D341Med (cell line): ENCODE measurements at regions not wholly inside any gene's neighbourhood (a gene's known extent, or its start where the extent isn't known, plus 50 kb on each side); places are given as distances from the start of the nearest gene placed in this dataset.

ENCODE experiments used
- DNase-seq: peaks from one replicate; pipeline ENCODE4 v3.0.0; 2012; ENCODE audit warnings: low spot score

DNA sequence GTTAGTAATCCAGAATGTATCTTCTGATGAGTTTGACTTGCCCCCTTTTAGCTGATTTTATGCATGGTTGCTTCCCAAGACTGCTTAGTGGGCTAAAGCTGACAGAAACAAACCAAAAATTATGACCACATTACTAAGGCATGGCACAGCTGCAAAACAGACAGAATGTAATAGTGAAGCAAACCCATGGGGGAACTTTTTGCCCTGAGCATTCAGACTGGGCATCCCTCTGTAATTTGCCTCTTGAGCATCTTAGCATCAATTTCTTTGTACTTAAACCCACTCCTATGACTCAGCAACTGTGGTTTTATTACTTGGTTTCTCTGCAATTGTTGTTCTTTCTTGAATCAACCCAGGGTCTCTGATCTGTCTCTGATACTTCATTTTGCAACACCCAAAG is 487.3 kb upstream of the DCC start:
- no peak for DNase-seq

- no peak for DNase-seq
Measured at GRCh38 chr18:51857989-51858388, 482.0 kb upstream of the DCC start.

DNA sequence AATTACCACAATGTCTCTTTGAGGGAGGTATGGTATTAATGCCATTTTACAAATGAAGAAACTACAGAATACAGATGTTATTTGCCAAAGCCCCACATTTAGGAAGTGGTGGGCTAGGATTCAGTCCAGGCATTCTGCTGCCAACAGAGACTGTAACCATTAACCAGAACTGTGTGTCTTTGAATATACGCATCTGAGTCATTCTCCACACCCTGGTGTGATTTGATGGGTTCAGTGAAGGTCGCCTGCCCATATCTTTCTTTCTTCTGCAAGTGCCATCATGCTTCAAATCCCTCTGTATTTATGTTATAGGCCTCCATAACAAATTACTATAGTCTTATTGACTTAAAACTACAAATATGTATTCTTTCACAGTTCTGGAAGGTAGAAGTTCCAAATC is 479.0 kb upstream of the DCC start:
- no peak for DNase-seq

DNA sequence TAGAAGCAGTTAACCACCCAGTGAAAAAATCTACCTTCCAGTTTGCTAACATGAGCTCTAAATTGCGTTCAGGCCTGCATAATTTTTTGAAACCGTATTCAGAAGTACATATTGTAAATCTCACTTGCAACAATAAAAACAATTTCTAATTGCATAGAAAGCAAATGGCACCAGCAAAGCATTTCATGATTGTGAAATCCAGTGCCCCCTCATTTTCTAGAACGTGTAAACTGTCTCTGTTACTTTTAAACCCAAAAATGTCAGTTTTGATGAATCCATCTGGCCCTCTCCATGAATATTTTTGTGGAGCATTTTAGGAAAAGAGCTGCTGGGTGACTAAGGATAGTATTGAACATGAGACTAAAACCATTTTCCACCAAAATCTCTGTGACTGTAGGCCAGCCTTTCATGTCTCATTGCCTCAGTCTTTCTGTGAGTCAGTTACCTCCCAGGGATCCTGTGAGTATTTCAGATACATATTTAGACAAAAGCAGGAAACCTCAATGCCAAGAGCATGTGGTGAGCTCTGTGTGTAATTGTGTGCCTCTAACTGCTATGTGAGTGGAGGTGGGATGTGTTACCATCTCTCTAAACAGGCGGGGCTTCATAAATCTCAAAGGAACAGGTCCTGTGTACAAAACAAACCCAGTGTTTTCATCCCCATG is 477.8 kb upstream of the DCC start:
- DNase-seq, result no peak

DNA sequence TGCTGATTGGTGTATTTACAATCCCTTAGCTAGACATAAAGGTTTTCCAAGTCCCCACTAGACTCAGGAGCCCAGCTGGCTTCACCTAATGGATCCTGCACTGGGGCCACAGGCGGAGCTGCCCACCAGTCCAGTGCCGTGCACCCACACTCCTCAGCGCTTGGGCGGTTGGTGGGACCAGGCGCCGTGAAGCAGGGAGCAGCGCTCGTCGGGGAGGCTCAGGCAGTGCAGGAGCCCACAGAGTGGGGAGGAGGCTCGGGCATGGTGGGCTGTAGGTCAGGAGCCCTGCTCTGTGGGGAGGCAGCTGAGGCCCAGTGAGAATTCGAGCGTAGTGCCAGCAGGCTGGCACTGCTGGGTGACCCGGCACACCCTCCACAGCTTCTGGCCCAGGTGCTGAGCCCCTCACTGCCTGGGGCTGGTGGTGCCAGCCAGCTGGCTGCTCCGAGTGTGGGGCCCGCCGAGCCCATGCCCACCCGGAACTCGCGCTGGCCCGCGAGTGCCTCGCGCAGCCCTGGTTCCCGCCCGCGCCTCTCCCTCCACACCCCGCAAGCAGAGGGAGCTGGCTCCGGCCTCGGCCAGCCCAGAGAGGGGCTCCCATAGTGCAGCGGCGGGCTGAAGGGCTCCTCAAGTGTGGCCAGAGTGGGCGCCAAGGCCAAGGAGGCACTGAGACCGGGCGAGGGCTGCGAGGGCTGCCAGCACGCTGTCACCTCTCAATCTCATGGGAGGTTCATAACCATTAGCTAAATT is 475.6 kb upstream of the DCC start:
- DNase-seq, result no peak

DNA sequence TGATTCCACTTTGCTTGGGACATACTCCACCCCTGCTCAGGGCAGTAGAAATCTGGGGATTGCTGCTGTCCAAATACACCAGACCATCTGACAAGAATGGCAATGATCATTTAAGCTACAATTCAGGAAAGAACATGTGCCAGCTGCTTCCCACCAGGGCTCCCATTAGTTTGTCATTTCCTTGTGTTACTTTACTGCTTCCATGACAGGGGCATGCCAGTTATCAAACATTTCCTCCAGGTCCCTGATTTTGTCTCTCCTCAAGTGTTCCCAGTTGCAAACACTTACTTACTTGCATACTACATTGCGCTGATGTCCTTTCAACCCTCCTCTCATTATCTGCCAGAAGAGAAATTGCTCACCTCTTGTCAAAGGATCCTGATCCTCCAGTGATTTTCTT is 474.5 kb upstream of the DCC start:
- no peak for DNase-seq

DNA sequence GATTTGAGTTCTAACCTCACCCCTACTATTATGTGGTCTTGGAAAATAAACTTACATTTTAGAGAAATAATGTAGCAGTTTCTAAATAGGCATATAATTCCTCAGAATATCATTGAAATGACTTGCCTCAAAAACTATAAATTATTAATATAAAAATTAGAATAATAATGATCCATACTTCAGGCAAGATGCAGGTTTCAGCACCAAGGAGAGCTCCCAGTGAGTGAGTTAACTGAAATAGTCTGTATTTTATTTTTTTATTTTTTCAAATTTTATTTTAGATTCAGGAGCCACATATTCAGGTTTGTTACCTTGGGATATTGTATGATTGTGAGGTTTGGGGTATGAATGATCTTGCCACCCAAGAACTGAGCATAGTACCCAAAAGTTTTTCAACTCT is 472.2 kb upstream of the DCC start:
- no peak for DNase-seq

DNA sequence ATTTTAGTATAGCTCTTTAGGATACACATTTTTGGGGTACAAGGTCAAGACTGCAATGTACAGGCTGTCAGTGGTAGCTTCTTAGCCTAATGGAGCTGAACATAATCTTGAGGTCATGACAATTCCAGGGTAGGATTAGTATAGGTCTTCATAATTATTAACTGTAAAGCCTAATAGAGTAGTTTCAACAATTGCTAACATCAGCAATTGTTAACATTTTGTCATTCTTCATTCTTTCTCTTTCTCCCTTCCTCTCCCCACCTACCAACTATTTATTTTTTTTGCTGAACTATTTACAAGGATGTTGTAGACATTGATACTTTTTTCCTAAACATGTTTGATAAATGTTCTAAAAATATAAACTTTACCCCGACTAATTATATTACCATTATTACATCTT is 461.3 kb upstream of the DCC start:
- DNase-seq, result no peak

DNA sequence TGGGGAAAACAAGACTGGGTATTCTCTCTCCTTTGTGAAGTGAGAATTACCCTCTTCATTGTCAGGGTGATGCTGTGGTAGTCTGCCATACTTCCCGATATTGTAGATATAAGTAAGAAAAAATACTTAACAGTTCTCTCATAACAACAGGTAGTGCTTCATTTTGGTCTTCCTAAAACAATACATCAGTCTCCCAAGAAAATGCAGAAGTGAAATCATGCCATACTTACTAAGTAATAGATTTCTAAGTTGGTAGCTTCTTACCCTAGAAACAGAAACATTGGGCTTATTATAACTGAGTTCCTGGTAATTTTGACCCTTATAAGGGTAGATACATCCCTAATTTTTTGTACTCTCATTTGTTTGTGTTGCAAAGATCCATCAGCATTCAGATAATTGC is 460.7 kb upstream of the DCC start:
- DNase-seq, result no peak

DNA sequence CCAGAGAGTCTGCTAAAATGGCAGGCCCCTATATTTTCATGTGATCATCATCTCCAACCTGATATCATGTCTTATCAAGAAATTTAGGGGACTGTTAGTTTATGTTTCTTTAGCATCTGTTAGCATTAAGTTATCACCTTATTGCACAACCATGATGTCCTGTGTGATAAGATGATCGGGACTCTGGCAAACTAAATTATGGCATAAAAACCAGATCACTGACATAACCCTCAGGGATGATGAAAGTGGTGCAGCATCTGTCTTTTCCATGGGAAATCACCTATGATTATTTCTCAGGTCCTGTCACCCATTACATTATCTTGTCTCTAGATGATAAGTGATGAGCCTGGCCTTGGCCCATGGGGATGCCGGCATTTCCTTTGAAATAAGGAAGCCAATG is 458.6 kb upstream of the DCC start:
- no peak for DNase-seq

DNA sequence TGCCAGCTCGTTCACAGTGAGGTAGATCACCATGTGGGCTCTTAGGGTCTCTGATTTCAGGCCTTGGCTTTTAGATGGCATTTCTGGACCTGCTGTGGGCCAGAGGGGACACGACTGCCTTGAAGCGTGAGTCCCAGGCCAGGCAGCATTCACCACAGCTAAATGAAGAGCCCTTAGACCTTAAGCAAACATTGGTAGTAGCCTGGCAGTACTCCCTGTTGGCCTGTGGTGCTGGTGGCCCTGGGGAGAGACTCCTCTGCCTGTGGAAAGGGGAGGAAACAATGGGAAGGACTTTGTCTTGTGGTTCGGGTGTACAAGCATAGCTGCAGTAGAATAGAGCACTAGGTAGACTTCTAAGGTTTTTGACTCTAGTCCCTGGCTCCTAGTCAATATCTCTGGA is 456.0 kb upstream of the DCC start:
- no peak for DNase-seq

DNA sequence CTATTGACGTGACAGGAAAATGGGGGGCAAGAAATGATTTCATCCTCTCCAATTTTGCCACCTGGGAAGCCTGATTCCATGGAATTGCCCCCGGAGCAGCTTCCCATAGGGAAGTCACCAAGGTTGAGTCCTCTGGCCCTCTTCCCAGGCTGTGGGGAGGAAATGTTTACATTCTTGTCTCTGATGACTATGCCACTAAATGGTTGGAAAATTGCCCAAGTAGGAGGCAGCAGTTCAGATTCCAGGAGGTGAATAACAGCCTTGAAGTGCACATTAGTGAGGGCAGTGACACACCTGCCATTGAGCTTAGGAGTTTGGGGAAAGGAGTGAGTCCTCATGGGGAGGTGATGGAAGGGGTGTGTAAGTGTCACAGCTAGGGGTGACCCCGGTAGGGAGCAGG is 449.2 kb upstream of the DCC start:
- no peak for DNase-seq

- no peak for DNase-seq
Measured at GRCh38 chr18:51891876-51892275, 448.1 kb upstream of the DCC start.

GRCh38 chr18:51897884-51898283 is 442.1 kb upstream of the DCC start:
- no peak for DNase-seq

DNA sequence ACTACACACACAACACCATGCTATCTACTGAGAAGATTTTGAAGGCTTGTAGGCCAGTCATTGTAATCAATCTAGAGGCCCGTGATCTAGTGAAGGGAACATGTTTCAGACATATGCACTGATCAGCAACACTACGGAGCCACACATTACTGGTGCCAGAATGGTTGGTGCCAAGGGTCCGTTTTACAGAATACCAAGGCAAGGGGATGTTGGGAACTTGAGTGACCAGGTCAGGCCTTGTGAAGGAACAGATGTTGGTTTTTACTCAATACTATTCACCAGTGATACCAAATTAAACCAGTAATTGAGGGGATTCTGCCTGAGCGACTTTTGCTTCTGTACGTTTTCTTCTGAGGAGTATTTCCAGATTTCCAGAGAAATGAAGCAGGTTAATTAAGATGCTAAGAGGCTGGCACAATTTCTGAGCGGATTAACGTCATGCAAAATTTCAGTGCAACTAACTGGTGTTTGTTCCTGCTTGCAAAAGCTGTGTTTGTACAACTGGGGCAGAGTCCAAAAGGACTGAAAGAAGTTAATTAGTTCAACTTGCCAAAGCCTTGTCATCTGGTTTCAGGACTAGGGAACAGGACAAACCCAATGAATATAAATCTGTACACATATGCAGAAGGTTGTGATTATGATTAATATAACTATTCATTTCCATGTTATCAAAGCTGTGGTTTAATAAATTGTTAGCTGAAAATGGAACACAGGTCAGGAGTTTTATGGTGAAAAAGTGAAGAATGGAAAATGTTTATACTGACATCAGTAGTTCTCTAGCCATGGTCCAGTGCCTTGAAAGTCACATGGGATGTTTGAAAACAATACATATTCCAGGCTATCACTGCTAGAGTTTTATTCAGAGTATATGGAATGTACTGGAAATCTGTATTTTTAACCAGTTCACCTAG is 432.1 kb upstream of the DCC start:
- DNase-seq, result no peak

DNA sequence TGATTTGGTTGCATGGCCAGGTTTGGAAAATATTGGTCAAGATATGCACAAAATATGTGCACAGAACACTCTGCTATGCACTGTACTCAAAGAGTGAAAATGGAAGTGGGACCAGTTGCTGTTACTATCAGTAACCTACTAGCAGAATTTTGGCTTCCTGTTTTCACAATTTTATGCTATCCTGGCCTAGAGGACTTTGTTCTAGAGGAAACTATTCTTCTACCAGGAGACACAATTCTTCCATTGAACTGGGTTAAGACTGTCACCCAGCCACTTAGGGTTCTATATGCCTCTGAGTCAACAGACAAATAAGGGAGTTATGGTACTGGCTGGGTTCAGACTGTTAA is 431.4 kb upstream of the DCC start:
- DNase-seq, result no peak

- DNase-seq, result no peak
Measured at GRCh38 chr18:51911584-51911983, 428.4 kb upstream of the DCC start.

- DNase-seq, result no peak
Measured at GRCh38 chr18:51912381-51912780, 427.6 kb upstream of the DCC start.

GRCh38 chr18:51915176-51915575 is 424.8 kb upstream of the DCC start:
- no peak for DNase-seq

- no peak for DNase-seq
Measured at GRCh38 chr18:51921862-51922261, 418.1 kb upstream of the DCC start.

DNA sequence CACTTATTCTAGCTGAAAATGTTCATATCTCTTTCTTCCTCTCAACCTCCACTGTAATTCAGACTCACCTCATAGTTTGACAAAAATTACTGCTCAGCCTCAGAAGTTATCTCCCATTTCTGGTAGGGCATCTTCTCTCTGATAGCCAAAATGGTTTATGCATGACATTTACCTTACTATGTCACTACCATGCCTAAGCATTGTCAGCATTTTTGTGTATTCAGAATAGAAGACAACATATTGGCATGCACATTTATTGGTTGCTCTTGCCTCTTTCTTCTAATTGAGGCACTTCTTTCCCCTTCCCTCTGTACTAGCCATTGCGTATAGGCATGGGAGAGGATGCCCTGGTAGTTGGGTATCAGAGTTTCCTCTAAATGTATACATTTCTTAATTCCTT is 406.1 kb upstream of the DCC start:
- no peak for DNase-seq

DNA sequence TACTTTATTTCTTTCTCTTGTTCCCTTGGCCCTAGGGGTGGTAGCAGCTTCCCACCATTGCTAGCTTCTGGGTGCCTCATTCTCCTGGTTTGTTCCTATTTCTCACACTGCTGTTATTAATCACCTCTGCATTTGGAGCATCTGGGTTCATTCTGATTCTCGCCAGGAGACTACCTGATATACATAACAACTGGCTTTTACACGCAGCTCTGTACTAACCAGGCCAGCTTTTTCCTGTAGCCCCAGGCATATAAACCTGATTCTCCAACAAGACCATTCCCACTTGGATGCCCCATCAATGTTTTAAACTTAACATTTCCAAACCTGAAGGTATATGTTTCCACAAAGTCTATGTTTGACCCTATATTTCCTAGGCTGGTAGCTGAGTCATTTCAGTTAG is 403.9 kb upstream of the DCC start:
- no peak for DNase-seq

DNA sequence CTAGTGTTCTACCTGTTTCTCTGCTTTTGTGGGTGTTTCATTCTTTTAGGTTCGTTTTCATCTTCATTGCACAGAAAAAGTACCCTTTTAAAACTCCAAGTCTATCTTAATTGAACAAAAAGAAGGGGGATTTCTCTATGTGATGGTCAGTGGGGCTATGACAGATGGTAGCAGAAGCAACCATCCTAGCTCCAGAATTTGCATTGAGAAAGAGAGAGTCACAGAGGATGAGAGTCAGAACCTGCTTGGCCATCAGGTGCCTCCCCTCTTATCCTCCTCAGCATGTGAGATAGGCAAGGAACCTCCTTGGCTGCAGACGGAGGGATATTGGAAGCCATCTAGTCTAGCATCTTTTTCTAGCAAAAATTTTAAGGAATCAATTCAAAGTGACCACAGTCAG is 398.0 kb upstream of the DCC start:
- DNase-seq, result no peak
